22Rv1 (cell line): ENCODE measurements at regions not wholly inside any gene's neighbourhood (a gene's known extent, or its start where the extent isn't known, plus 50 kb on each side); places are given as distances from the start of the nearest gene placed in this dataset.
"Not testable (repeated sequence)": the region's sequence is repeated elsewhere in the genome, so short reads cannot be mapped to it uniquely, and the experiment has no call there.

Experiments used
- H3K27ac ChIP-seq: fragments of 450-650 bp; 2 replicates; pipeline ENCODE4 v1.5.1; 2017

DNA sequence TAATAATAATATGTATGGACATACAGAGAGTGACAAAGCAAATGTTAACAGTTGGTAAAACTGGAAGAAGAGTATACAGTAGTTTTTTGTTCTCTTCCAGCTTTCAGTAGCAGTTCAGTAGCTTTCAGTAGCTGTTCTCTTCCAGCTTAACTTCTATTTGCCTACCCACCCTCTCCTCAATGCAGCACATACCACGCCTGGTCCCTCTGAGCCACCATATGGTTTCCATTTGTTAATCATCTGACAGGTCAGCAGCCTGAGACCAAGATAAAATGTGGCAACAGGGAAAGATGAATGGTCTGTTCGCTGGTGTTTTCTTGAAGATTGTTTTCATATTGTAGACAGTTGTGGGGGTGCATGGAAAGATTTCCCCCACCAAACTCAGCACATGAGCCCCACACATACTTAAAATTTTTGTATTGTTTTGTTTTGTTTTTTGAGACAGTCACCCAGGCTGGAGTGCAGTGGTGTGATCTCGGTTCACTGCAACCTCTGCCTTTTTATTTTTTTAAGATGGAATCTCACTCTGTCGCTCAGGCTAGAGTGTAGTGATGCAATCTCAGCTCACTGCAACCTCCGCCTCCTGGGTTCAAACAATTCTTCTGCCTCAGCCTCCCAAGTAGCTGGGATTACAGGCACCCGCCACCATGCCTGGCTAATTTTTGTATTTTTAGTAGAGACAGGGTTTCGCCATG lies 56.8 kb downstream of the ATP6V0E2 start:
- H3K27ac ChIP-seq: not testable (repeated sequence)

DNA sequence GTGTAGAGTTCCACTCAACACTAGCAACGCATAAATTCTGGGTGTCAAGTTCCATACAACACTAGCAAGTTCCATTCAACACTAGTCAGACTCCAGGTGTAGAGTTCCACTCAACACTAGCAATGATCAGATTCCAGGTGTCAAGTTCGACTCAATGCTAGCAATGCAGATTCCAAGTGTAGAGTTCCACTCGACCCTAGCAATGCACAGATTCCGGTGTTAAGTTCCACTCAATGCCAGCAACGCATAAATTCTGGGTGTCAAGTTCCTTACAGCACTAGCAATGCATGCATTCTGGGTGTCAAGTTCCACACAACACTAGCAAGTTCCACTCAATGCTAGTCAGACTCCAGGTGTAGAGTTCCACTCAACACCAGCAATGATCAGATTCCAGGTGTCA lies 60.0 kb downstream of the ATP6V0E2 start:
- not testable (repeated sequence) for H3K27ac ChIP-seq

DNA sequence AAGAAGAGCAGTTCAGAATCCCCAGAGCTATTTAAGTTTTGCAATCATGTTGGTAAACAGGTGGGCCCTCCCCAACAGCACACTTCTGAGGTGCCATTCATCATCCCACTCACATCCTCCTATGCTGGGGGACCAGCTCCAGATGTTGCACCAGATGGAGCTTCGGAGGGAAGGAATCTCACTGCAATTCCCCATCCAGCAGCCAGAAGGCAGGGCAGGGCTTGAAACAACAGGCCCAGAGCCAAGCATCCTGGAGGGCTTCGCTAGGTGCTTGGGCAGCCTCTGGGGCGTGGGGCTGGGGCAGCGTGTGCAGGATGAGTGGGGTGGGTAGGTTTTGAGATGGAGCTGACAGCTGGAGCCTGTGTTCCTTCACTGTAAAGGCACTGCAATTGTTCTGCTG lies 73.6 kb downstream of the ATP6V0E2 start:
- not testable (repeated sequence) for H3K27ac ChIP-seq

DNA sequence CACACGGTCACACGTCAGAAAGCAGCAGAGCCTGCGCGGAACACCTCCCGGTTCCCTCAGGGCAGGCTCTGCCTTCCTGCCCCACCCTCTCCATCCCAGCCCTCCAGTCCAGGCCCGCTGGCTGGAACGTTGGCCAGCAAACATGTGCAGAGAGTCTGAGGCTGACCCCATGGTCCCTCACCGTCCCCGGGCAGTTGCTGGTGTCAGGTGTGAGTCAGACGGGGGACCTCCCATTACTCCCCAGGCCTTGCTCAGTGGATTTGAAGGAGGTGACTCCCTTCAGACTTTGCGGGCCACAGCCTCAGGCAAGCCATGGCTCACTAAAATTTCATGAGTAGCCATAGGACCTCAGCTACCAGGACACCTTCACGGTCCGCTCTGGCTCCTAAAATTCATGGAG lies 74.7 kb downstream of the ATP6V0E2 start:
- not testable (repeated sequence) for H3K27ac ChIP-seq

DNA sequence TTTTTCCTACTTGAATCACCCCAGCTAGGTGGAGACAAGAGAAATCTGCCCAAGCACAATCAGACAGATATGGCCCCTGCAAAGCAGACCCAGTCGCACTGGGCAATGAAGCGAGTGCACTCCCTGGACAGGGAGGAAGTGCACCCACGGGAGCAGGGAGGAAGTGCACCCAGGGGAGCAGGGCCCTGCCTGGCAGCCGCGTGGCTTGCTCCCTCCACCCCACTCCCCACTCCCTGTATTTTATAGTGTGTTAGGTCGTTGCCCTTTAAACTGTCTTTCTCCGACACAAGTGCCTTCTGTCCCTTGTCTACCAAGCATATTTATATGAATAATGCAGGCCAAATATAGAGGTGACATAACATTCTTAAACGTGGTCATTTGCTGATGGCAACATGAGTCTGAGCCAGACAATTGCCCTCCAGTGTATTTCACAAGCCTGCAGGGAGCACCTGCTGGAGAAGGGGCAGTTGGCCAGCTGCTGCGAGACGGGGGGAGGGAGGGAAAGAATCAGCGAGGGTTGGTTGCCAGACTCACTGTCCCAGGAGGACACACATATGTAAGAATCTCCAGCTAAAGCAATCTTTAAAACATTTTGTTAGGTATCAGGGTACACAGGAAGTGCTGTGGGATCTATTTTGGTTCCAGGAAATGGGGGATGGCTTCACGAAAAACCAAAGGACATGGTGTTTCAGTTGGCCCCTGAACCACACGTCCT lies 76.3 kb downstream of the ATP6V0E2 start:
- not testable (repeated sequence) for H3K27ac ChIP-seq

DNA sequence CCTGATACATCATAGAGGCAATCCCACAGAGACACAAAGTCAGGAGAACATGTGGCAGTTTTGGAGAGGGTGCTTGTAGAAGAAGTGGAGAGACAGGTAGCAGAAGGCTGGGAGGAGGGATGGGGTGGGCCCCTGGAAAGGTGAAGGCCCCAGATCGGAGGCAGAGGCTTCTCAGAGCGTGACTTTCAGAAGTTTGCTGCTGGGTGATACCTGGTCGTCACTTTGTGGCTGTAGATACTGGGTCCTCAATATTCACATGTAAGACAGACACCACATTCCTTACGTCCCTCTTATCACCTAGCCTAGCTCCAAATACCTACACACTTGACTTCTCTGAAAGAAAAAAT lies 76.8 kb downstream of the ATP6V0E2 start:
- not testable (repeated sequence) for H3K27ac ChIP-seq

DNA sequence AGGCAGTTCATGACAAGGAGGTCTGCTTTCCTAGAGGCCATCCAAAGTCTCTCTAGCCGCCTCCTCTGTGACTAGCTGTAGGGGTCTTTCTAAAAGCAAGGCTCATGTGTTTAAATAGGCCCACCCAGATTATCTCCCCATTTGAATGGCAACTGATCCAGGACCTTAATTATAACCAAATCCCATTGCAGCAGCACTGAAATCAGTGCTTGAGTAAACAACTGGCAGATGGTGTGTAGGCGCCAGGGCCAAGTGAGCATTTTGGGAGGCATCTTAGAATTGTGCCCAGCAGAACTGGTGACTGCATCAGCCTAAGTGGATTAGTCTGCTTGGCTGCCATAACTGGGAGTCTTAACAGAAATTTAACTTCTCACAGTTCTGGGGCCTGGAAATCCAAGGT lies 77.8 kb downstream of the ATP6V0E2 start:
- H3K27ac ChIP-seq: not testable (repeated sequence)

DNA sequence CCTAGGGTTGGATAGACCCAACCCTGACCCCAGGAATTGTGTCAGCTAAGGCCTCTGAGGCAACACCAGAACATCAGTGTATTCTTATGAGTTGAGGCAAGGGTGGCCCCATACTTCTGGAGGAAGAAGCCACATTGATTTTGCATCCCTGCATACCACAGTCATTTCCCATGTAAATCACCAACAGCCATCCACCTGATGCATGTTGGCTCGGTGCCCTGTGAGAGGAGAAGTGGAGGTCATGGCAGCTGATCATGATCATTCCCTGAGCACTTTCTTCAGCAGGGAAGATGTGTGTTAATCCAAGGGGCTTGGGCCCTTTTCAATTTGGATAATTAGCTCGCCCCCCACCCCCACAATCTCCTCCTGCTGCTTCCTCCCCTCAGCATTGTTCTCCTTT lies 85.1 kb downstream of the ATP6V0E2 start:
- not testable (repeated sequence) for H3K27ac ChIP-seq

DNA sequence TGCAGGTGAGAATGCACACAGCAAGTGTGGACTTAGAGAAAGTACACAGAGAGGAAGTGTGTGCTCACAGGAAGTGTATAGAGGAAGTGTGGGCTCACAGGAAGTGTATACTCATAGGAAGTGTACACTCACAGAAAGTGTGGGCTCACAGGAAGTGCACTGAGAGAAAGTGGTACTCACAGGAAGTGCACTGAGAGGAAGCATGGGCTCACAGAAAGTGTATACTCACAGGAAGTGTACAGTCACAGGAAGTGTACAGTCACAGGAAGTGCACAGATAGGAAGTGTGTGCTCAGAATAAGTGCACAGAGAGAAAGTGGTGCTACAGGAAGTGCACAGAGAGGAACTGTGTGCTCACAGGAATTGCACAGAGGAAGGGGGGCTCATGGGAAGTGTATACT lies 87.1 kb downstream of the ATP6V0E2 start:
- not testable (repeated sequence) for H3K27ac ChIP-seq

DNA sequence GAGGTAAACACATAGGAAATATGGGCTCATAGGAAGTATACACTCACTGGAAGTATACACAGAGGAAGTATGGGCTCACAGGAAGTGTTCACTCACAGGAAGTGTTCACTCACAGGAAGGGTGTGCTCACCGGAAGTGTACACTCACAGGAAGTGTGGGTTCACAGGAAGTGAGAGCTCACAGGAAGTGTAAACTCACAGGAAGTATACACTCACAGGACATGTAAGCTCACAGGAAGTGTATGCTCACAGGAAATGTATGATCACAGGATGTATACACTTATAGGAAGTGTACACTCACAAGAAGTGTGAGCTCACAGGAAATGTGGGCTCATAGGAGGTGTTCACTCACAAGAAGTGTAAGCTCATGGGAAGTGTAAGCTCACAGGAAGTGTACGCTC lies 88.1 kb downstream of the ATP6V0E2 start:
- H3K27ac ChIP-seq: not testable (repeated sequence)

DNA sequence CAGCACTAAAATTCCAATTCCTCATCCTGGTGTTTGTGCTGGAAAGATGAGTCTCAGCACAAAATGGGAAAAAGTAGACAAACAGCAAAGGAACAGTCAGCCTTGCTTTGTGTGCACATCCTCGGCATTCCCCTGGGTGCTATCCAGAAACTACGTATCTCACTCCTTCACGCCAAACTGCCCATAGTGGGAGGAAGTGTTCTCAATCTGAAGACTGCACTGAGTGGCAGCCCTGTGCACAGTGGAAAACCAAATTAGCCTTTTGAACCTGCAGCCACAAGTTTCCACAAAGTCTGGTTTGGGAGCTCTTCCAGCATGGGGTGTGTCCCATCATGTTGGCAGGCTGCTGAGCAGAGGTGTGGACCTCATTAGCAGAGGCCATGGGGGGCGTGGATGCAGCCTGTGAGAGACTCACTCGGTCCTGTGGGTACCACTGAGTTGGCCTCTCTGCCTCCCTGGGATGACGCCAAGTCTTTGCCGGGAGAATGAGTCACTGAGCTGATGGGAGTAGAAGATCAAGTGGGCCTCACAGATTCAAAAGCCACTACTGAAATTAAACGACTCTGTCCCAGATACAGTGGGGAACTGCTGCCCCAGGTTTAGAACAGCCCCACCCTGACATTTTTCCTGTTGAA lies 89.0 kb downstream of the ATP6V0E2 start:
- not testable (repeated sequence) for H3K27ac ChIP-seq

DNA sequence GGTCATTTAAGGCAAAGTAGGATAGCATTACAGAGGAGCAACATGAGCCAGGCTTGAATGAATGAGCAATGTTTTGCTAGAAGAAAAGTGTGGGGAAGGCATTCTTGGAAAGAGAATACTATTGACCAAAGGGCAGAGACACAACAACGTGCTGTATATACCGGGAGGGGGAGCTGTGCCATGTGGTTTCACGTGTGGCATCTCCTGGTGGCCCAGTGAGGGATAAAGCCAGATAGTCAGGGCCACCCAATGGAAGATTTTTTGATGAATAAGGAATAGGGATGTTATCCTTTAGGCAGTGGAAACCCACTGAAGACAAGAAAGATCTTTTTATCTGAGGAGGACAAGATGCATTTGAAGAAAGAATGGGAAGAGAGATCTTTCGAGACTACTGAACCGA lies 90.2 kb downstream of the ATP6V0E2 start:
- H3K27ac ChIP-seq: not testable (repeated sequence)

DNA sequence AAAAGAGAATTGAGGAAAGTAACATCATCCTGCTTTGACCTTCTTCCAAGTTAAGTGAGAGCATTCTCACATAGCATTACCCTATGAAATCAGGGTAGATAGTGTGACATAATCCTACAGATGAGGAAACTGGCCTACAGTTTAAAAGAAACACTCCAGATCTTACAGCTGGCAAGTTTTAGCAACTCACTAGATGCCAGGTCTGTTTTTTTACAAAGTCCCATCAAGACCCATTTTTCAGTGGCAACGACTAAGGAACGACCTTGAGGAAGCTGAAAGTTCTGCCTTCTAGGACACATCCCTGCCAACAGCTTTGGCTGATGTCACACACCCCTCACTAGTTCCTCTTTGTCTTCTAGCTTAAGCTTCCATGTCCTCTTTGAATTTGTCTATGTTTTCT lies 92.7 kb downstream of the ATP6V0E2 start:
- not testable (repeated sequence) for H3K27ac ChIP-seq

DNA sequence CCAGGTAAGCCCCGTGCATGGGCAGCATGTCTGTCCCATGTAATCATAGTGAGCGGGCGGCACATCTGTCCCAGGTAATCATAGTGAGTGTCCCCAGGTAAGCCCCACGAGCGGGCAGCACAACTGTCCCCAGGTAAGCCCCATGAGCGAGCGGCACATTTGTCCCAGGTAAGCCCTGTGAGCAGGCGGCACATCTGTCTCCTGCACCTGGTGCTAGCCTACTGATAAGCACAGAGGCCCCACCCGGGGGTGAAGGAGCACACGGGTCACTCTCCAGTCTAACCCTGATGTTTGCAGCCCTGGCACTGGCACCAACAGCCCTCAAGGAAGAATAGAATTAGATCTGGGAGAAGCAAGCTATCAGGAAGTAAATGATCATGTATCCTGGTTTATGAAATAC lies 99.2 kb downstream of the ATP6V0E2 start:
- H3K27ac ChIP-seq: not testable (repeated sequence)

DNA sequence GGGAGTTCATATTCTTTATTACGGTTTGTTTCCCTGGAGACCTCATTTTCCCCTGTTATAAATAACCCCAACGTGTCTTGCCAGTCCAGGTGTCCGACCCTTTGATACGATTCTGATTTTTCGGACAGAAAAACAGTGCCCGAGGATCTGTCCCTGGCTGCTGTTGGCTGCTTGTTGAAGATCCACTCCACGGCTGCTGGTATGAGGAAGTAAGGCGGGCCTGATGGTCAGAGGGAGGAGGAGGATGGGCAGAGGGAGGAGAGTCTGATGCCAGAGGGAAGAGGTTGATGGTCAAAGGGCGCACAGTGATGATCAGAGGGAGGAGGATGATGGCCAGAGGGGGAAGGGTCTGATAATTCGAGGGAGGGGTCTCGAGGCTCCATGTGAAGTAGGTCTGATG lies 99.9 kb downstream of the ATP6V0E2 start:
- not testable (repeated sequence) for H3K27ac ChIP-seq

DNA sequence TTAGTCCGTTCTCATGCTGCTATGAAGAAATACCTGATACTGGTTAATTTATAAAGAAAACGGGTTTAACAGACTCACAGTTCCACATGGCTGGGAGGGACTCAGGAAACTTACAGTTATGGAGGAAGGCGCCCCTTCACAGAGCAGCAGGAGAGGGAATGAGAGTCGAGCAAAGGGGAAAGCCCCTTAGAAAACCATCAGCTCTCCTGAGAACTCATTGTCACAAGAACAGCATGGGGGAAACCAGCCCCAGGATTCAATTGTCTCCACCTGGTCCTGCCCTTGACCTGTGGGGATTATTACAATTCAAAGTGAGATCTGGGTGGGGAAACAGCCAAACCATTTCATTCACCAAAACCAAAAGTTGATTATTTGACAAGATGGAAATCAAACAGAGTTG lies 101.8 kb downstream of the ATP6V0E2 start:
- H3K27ac ChIP-seq: not testable (repeated sequence)

DNA sequence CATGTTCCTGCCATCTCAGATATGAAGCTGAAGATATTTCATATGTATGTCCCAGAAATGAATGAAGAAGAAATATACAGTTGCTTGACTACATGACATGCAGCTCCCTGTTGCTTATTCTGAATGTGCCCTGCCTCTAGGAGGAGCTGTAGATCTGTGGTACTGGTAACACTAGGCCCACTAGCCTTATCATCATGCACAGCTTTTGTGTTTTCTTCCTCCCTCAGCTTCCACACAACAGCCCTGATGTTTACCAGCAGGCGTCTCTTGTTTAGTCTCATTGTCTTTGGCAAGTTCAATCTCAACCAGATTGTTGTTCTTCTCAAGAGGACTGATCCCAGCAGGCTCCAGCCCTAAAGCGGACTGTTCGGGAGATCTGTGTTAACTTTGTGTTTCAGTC lies 104.8 kb downstream of the ATP6V0E2 start:
- not testable (repeated sequence) for H3K27ac ChIP-seq

DNA sequence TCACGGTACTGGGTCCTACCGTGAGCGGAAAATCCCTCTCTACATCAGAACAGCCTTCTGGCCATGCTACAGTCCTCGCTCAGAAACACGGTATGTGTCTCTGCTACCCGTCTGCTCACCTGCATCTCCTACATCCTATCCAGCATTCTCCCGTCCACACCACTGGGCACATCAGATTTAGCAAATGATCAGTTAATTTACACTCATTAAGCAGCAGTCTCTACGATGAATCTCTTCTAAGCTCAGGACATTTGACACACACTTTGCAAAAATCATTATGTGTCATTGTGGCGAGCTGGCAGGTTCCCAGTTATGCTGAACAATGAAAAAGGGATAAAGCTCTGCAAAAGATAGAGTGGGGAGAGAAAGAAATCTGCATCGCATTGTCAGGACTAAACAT lies 105.2 kb downstream of the ATP6V0E2 start:
- H3K27ac ChIP-seq: not testable (repeated sequence)

DNA sequence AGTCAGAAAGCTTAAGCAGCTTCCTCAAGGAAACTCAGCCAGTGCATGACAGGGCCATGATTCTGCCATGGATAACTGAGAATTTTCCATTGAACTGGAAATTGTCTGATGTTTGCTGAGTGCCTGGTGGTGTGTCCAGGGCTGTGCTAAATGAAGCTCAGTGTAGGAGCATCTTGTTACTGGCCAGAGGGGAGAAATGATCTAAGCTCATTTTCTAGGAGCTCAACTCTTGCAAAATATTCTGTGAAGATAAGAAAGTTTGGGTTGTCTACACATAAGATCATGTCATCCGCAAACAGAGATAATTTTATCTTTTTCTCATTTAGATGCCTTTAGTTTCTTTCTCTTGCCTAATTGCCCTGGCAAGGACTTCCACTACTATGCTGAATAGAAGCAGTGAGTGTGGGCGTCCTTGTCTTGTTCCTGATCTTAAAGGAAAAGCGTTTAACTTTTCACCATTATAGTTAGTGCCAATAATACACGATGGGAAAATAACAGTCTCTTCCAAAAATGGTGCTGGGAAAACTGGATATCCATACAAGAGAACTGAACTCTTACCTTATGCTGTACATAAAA lies 108.9 kb downstream of the ATP6V0E2 start:
- not testable (repeated sequence) for H3K27ac ChIP-seq

DNA sequence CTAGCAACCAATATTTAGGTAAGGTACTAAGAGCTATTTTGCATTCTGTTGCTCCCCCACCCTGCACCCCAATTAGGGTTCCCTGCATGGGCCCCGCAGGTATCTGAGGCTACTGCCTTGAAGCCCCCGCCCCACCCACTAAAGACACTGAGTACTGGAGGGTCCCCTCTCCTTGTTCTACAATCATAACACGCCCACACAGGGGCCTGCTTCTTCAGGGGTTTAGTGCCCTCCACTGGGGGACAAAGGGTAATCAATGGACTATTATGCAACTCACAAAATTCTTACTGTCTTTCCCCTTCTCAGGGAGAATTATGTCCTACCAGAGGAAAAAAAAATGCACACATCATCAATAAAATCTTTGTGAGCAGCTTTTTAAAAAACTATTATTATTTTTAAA lies 113.1 kb downstream of the ATP6V0E2 start:
- H3K27ac ChIP-seq: not testable (repeated sequence)

DNA sequence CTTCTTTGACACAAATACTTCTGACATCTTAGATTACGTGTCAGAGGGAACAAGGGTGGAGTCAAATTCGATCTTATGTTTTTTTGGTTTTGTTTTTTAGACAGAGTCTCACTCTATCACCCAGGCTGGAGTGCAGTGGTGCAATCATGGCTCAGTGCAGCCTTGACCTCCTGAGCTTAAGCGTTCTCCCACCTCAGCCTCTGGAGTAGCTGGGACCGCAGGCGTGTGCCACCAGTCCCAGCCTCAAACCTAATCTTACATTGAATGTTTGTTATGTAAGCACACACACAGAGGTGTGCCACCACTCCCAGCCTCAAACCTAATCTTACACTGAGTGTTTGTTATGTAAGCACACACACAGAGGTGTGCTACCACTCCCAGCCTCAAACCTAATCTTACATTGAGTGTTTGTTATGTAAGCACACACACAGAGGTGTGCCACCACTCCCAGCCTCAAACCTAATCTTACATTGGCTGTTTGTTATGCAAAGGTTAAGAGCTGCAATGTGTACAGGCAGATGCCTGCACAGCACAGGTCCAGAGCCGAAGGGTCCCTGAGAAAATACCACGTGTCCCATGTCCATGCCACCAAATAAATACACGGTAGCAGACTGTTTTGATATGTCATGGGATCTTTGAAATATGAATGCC lies 118.0 kb downstream of the ATP6V0E2 start:
- not testable (repeated sequence) for H3K27ac ChIP-seq

DNA sequence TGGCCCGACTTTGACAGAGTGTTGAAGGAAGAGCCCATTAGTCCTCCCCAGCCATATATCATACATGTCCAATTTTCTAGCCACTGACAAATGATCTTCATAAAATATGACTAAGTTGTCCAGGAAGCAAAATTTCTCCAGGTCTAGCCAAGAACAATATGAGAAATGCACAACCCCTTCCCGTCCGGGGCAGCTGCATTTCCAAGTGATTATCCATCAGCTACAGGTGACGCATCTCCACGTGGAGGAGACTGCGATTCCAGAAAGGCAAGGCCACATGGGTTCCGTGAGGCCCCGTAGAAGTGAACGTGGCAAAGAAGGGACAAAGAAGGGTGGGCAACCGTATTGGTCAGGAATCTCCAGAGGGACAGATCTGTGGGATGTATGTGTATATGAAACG lies 118.6 kb downstream of the ATP6V0E2 start:
- not testable (repeated sequence) for H3K27ac ChIP-seq
